Left lobe of liver (tissue), 2 donors: ENCODE measurements at regions not wholly inside any gene's neighbourhood (a gene's known extent, or its start where the extent isn't known, plus 50 kb on each side); places are given as distances from the start of the nearest gene placed in this dataset.
"Not testable (repeated sequence)": the region's sequence is repeated elsewhere in the genome, so short reads cannot be mapped to it uniquely, and the experiment has no call there.

Source experiments
- ATAC-seq: fragments of 200-7000 bp; cut with Tn5 transposase; one replicate; pipeline ENCODE4 v1.9.1; 2020; ENCODE audit warnings: mild to moderate bottlenecking, moderate library complexity
- DNase-seq: peaks from one replicate; pipeline ENCODE4 v3.0.0-alpha.2; 2020; ENCODE audit warnings: low spot score
- donor health status: DM: no; HTN: no; CAD: no; lungs with moderate emphysema.
- donor health status: DM: no; HTN: yes; CAD: no.

DNA sequence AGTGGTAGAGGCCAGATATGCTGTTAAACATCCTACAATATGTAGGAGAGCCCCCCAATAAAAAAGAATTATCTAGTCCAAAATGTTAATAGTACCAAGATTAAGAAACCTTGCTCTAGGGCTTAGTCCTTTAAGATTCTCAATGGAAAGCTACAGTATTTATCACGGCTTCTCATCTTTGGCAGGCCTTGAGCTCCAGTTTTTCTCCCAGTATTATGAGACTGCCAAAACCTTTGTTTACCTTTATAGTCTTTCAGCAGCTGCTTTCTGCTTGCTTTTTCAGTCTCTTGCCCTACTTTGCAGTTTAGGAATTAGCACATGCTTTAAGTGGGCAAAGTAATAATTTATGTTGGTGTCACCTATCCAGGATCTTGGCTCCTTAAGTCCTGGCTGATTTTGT, 59.7 kb downstream of the NHLRC1 start:
- DNase-seq = no peak
- ATAC-seq = peak; percentile 85

DNA sequence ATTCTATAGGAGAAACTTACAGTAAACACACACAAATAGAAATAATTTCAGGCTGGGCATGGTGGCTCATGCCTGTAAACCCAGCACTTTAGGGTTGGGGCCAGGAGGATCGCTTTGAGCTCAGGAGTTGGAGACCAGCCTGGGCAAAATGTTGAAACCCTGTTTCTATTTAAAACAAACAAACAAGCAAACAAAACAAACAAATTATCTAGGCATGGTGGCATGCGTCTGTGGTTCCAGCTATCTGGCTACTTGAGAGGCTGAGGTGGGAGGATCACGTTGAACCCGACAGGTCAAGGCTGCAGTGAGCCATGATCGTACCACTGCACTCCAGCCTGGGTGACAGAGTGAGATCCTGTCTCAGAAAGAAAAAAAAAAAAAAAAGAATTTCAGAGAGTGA, 64.0 kb downstream of the NHLRC1 start:
- peak; percentile 53 for DNase-seq
- peak; percentile 51 for ATAC-seq

DNA sequence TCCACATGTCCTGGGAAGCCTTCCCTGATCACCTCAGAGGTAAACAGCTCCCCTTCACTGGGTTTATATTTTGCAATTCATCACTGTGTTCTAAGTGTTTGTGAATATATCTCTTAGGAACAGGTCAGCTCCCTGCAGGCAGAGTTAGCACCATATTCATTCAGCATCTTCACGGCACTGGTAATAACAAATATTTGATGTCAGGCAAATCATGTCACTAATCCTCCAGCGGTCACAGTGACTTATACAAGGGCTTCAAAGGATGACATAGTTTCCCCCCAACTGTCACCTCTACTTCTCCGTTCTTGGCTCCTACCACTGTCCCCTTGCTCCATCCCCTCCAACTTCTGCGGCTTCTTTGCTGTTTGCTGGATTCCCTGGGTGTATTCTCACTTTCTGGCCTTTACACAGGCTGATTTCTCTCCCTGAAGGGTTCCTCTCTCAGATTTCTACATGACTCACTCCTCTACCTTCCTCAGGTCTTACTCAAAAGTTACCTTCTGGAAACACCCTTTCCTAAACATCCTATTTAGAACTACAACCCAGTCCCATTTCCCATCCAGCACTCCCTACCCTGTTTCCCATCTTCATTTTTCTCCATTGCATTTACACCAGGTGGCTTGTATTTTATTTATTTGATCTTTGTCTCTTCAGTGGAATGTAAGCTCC, 66.6 kb downstream of the NHLRC1 start:
- DNase-seq (no peak), ATAC-seq (no peak)

DNA sequence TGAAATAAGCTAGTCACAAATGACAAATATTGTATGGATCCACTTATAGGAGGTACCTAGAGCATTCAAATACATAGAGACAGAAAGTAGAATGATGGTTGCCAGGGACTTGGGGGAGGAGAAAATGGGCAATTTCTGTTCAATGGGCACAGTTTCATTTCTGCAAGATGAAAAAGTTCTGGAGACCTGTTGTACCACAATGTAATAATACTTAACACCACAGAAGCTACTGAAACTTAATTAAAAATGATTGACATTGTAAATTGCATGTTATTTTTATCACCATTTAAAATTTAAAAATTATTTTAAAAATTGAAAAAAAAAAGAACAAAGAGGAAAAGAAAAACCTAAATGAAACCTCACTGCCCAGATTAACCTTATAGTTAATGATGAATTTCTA, 67.4 kb downstream of the NHLRC1 start:
- ATAC-seq (no peak), DNase-seq (no peak)

DNA sequence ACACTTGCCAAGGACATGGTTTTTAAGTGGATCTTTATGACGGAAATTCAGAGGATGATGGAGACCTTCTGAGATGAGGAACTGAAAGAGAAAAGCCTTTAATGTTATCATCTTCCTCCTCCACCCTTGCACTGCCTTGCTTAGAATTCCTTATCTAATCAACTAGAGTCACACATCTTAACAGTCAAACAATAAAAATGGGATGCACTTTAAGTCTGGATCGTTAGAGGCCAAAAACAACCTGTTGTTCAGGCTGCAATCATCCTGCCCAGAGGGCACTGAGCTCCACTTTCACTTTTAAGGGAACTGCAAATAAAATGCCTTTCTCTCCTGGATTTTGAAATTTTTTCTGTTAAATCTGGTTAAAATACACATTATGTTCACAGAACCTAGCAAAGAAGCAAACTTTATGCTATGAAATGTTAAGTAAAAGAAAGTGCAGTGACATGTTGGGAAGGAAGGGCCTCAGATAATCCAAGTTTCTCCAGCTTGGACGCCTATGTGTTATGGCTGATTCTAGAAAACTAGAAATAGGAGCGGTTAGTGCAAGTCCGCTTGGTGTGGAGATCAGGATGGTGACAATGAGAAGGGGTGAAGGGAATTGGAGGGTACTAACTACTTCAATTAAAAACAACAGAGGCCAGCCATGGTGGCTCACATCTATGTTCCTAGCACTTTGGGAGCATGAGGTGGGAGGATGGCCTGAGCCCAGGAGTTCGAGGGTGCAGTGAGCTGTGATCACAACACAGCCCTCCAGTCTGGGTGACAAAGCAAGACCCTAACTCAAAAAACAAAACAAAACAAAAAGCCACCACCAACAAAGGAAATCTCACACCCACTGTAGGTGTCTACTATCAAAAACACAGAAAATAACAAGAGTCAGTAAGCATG, 66.4 kb upstream of the KIF13A start:
- DNase-seq = no peak
- ATAC-seq = peak; percentile 69

DNA sequence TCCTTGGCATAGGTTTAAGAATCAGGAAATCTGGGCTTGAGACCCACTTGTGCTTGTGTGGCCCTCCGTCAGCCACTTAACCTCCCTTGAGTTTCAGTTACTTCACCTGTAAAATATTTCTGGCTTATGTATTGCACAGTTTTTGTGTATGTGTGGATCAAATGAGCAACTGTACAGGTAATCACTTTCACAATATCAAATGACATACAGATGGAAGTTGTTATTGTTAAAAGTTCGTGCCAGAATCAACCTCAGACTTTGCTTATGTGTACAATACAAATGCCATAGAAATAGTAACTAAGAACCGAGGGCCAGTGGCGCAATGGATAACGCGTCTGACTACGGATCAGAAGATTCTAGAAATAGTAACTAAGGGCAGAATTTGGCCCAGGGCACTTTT, 65.6 kb upstream of the KIF13A start:
- no peak for ATAC-seq
- DNase-seq = no peak

DNA sequence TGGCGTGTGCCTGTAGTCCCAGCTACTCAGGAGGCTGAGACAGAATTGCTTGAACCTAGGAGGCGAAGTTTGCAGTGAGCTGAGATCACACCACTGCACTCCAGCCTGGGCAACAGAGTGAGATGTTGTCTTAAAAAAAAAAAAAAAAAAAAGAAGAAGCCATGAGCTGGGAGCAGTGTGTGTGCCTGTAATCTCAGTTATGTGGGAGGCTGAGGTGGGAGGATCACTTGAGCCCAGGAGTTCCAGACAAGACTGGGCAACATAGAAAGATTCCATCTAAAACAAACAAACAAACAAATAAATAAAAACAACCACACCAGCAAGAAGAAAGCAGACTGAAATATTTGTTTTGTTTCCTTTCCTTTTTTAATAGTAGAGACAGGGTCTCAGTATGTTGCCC, 62.2 kb upstream of the KIF13A start:
- no peak for ATAC-seq
- DNase-seq = no peak

DNA sequence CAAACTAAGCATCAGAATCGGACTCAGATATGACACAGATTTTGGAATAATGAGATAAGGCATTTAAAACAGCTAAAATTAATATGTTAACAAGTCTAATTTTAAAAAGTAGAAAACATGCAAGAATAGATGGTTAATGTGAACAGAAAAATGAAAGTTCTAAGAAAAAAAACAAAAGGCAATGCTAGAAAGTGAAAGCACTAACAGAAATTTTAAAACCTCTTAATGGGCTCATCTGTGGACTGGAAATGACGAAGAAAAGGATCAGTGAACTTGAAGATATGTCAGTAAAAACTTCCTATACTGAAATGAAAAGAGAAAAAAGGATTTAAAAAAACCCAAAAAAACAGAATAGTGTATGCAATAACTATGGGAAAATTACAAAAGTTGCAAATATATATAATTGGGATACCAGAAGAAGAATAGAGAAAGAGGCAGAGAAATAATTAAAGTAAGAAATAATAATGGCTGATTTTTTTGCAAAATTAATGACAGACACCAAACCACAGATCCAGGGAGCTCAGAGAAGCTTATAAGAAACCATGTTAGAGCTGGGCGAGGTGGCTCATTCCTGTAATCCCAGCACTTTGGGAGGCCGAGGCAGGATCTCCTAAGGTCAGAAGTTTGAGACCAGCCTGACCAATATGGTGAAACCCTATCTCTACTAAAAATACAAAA, 61.7 kb upstream of the KIF13A start:
- DNase-seq = no peak
- ATAC-seq = no peak

DNA sequence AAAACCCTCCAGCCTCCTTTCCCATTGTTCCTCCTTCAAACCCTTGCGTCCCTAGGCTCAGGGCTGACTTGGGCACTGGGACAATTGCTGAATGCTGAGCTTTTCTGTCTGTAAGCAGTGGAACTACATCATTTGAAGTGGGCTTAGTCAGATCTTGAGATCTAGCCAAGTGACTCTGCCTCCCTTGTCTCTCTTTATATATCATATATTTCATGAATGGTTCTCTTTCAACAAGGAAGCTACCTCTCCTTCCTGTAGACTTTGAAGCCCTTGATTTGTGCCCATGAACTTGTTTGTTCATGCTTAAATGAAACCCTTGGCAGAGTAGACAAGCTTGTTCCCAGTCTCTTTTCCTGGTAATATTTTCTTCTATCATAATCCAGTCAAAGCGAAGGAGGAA, 60.0 kb upstream of the KIF13A start:
- no peak for DNase-seq

DNA sequence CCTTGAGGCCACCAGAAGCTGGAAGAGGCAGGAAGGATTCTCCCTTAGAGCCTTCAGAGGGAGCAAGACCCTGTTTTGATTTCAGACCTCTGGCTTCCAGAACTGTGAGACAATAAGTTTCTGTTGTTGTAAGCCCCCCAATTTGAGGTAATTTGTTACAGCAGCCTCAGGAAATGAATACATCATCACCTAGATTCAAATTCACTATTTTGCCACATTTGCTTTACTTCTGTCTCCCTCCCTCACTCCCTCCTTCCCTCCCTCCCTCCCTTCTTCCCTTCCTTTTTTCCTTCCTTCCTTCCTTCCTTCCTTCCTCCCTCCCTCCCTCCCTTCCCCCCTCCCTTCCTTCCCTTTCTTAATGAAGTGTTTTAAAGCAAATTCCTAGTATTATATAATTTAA, 58.1 kb upstream of the KIF13A start:
- DNase-seq (no peak), ATAC-seq (no peak)

More for the DNA sequence above, 60.0 kb upstream of the KIF13A start:
- no peak for ATAC-seq

DNA sequence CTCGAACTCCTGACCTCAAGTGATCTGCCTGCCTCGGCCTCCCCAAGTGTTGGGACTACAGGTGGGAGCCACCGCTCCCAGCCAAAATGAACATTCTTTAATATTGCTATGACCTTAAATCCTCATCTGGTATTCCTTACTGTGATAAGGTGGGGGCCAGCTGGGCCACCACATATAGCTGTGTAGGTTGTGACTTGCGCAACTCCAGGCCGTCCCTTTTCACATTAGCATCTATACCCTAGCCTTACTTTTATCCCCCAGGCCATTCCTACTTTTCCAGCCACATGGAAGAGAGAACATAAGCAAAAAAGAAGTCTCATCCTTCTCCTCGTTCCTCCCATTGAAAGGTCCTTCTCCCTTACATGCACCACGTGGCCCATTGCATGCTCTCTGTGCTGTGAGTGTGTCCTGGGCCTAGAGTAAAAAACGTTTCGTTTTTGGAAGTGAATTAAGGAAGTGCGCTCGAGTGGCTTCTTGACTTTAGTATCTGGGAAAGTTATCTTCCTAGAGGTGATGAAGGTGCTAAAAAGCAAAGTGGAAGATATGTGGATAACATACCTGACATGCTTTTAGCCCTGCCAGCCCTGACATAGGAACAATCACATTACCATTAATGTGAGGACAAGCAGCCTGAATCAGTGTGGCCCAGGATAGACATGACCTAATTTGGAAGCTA, 56.8 kb upstream of the KIF13A start:
- ATAC-seq = no peak
- no peak for DNase-seq

DNA sequence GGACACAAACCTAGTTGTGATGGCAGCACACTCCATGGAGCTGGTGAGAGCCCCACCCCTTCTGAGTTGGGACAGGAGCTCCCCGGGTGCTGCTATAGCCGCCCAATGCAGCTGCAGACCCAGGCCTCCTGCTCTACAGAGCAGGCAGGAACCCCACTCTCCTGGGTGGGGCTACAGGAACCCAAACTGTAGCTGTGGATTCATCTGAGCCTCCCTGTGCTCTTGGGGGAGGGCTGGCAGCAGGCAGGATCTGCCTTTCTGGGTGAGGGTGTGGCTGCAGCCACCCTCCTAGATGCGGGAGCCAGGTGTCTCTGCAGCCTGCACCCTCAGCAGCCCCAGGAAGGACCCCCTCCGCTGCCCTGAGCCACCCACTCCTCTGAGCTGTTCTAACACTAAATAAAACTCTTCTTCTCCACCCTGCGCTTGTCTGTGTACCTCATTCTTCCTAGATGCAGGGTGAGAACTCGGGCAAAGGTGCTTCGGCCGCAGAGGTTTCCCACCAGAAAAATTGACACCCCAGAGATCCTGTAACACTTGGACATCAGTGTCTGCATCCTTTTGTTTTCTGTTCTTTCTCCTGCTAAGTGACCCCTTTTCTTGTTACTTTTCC, 55.2 kb upstream of the KIF13A start:
- ATAC-seq (no peak), DNase-seq (no peak)

DNA sequence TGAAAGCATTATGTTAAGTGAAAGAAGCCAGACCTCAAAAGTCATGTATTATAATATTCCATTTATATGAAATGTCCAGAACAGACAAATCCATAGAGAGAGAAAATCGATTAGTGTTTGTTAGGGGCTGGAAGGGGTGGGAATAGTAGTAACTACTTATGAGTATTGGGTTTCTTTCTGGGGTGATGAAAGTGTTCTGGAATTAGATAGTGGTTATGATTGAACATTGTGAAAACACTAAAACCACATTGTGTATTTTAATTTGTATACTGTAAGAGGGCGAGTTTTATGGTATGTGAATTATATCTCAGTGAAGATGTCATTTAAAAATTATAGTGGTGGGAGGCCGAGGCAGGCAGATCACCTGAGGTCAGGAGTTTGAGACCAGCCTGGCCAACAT, 52.0 kb upstream of the KIF13A start:
- ATAC-seq (no peak), DNase-seq (no peak)

DNA sequence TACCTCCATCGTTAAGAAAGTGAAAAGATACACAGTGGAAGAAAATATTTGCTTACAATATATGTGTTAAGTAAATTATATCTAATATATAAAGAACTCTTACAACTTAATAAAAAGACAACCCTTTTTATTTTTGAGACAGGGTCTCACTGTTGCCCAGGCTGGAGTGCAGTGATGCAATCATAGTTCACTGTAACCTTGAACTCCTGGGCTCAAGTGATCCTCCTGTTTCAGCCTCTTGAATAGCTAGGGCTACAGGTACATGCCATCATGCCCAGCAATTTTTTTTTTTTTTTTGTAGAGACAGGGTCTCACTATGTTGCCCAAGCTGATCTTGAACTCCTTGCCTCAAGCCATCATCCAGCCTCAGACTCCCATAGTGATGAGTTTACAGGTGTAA, 50.8 kb upstream of the KIF13A start:
- DNase-seq, ATAC-seq: not testable (repeated sequence)
